GM19324 (cell line): ENCODE measurements at regions not wholly inside any gene's neighbourhood (a gene's known extent, or its start where the extent isn't known, plus 50 kb on each side); places are given as distances from the start of the nearest gene placed in this dataset.
"Not testable (repeated sequence)": the region's sequence is repeated elsewhere in the genome, so short reads cannot be mapped to it uniquely, and the experiment has no call there.

Experiments used
- ATAC-seq: cut with Tn5 transposase; IDR thresholded peaks from one replicate; pipeline ENCODE4 v1.9.1; 2021; ENCODE audit warnings: mild to moderate bottlenecking, moderate library complexity; ENCODE audit not compliant: unreplicated experiment, low FRiP score

GRCh38 chr5:101673120-101673519, 623.0 kb downstream of the SLCO4C1 start:
- ATAC-seq: no peak

DNA sequence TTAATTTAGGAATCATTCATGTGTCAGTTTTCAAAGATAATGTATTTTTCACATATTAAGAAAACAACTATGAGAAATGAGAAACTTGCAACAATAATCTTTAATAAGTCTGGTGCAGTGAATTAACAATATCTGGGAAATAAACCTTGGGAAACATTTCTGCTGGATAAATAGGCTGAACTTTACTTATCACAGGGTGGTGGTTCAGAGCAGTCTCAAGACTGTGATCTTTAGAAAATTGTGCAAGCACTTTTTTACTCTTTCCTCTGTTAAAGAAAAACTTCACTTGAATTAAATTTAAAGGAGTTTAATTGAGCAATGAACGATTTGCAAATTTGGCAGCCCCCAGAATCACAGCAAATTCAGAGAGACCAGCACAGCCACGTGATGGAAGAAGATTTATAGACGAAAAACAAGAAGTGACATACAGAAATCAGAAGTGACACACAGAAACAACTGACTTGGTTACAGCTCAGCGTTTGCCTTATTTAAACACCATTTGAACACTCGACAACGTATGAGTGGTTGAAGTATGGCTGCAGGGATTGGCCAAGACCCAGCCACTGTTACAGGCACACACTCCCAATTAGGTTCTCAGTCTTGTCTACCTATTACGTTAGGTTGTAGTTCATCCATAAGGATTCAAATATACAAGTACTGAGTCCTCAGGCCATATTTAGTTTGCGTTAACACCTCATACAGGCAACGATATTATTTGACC, 631.9 kb downstream of the SLCO4C1 start:
- ATAC-seq: no peak

GRCh38 chr5:101663543-101663942, 632.5 kb downstream of the SLCO4C1 start:
- ATAC-seq: no peak

DNA sequence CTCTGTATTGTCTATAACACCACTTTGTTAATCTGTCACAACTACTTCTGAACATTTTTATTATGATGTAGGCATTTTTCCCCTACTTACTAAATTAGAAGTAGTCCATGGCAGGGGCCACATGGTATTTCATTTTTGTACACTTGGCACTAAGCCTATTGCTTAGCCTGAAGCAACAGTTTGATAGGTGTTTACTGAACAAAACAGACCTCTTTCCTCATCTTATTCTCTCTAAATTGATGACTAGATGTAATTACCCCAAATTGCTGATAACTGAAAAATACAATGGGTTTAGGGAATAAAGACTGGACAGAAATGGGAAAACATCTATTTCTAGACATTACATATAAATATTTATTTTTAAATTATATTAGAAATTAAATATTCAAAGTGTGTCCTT, 633.8 kb downstream of the SLCO4C1 start:
- ATAC-seq: no peak

DNA sequence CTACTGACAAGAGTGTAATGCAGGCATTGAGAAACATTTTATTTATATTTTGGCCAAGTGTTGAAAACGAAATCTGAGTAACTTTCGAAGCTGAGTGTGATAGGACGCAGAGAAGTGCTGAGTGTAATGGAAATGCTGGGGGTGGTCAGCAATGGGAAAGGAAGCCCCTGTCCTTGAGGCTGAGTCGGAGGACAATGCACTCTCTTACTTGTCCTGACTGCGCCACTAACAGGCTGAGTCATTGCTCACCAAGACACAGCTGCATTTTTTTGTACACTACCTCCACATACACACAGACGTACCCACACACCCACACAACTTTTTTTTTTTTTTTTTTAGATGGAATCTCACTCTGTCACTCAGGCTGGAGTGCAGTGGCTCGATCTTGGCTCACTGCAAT, 637.7 kb downstream of the SLCO4C1 start:
- no peak for ATAC-seq

DNA sequence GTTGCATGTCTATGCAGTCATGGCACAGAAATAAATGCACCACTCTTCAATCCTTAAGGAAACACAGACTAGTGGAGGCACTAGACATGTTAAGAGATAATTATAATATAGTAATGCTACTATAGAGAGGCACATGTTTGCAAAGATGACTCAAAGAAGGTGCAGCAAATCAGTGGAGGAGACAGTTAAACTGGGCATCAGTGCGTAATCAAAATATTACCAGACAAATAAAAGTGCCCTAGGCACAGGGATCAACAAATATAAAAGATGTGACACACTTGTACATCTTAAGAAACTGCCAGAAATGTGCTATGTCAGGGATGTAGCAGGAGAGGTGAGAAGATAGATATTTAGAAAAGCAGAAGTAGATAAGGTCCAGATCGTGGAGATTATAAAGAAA, 642.1 kb downstream of the SLCO4C1 start:
- ATAC-seq: no peak

GRCh38 chr5:101647861-101648260, 648.2 kb downstream of the SLCO4C1 start:
- ATAC-seq: no peak

GRCh38 chr5:101643794-101644193, 652.3 kb downstream of the SLCO4C1 start:
- no peak for ATAC-seq

GRCh38 chr5:101637599-101637998, 658.5 kb downstream of the SLCO4C1 start:
- ATAC-seq: no peak

DNA sequence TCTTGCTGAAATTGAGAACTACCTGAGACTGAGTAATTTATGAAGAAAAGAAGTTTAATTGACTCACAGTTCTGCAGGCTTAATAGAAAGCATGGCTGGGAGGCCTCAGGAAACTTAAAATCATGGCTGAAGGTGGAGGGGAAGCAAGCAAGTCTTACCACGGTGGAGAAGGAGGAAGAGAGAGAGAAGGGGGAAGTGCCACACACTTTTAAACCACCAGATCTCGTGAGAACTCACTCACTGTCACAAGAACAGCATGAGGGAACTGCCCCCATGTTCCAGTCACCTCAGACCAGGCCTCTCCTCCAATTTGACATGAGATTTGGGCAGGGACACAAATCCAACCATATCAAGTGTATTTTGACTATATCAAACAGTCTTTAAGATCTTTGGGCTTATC, 668.3 kb downstream of the SLCO4C1 start:
- not testable (repeated sequence) for ATAC-seq

DNA sequence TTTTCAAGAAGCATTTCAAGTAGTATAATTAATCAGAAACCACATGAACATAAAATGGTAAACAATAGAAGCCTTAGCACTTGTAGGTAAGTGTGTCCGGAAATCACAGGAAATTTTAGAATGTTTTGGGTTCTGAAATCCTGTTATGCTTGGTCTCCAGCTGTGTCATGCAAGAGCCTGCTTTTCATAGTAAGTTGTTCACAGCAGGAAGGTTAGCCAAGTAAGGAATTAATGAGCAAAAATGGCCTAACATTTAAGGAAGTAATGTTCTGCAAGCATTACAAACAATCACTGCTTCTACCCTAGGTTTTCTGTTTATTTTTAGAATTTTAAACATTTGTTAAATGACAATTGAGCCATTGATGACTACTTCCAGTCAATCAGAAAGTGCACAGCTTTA, 669.5 kb downstream of the SLCO4C1 start:
- ATAC-seq: no peak

- ATAC-seq: no peak
These were observed 685.0 kb downstream of the SLCO4C1 start for GRCh38 chr5:101611039-101611438.

- no peak for ATAC-seq
These were observed 687.8 kb downstream of the SLCO4C1 start for GRCh38 chr5:101608322-101608721.

- ATAC-seq: no peak
These were observed 690.4 kb downstream of the SLCO4C1 start for GRCh38 chr5:101605700-101606099.

- no peak for ATAC-seq
These were observed 695.5 kb downstream of the SLCO4C1 start for GRCh38 chr5:101600614-101601013.

DNA sequence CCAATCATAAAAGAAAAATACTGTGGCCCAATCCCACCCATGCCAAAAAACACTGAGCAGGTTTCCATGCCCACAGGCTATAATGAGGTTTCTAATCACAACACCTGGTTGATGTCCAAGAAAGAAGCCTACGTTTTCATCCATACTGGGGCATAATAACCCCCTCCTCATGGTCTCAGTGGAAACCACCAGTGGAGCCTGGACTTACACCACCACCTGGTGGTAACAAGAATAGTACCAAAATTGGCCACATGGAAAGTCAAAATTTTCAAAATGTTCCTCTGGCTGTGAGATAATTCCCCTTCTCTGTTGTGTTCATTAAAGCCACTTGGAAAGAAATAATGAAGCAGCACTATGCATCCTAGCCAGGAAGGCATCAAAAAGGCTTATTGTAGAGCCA, 687.3 kb upstream of the ST8SIA4 start:
- ATAC-seq: no peak

GRCh38 chr5:101585366-101585765, 682.3 kb upstream of the ST8SIA4 start:
- ATAC-seq: no peak

- no peak for ATAC-seq
These were observed 677.5 kb upstream of the ST8SIA4 start for GRCh38 chr5:101580591-101580990.

DNA sequence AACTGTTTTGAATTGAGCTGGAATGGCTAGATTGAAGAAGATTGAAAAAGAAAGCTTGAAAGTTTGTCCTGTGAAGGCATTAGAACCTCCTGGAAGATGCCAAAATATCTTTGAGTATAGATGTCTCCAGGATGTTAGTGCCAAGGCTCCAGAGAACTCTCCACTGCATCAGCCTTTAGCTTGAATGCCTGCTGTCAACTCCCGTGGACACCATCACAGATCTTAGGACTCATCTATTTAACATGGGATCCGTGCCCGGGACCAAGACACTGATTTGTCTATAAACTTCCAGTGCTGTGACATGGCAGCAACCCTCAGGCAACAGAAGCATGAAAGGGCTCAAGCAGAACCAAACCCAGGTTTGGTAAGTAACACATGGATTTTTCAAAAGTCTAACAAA, 670.9 kb upstream of the ST8SIA4 start:
- ATAC-seq: no peak

DNA sequence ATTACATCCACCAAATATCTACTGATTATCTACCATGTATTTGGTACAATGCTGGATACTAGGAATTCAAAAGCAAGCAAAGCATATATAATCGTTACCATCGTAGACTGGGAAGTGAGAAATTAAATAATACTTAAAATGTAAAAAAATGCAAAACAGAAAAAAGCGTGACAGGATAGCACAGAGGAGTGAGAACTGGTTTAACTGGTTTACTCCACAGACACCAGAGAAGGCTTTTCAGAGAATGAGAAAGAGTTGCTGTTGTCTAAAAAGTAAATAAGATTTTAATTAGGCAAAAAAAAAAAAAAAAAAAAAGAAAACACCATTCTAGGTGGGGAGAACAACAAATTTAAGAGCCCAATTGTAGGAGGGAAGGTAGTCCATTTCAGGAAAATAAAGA, 657.9 kb upstream of the ST8SIA4 start:
- ATAC-seq: no peak

DNA sequence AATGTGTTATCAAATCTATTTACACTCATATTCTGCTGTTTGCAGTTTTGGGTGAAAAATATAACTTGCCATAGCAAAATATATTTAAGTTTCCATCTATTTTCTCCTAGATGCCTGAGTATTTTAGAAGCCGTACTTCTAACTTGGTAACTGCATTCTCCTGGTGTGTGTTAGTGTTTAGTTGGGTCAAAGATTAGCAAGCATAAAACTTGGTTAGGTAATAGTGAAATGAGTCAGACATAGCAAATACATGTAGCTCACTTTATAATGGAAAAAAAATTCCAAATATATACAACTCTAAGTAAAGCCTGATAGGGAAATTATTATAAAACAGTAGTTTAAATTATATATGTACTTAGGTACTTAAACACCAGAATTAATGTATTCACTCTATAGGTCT, 640.7 kb upstream of the ST8SIA4 start:
- ATAC-seq: no peak

GRCh38 chr5:101539315-101539714, 636.2 kb upstream of the ST8SIA4 start:
- no peak for ATAC-seq

DNA sequence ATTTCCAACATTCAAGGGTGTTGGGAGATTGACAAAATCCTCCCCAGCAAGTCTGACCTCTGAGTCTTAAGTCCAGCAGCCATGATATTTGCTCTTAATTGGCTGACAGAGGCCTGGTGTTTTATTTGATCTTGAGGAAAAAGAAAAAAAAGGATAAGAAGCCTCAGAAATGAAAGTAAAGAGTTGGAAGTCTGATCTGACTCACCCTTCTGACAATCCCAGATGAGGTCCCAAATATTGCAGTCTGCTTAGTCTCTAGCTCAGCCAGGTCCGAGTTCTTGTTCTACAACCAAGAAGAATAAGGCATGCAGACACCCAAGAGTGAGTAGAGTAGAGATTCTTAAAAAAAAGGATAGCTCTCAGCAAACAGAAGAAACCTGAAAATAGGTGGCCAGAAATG, 632.5 kb upstream of the ST8SIA4 start:
- ATAC-seq: no peak
